ENCODE measurements at regions not wholly inside any gene's neighbourhood (a gene's known extent, or its start where the extent isn't known, plus 50 kb on each side); places are given as distances from the start of the nearest gene placed in this dataset.

GRCh38 chr13:104170980-104171555 is 1104.9 kb upstream of the SLC10A2 start:
- WGBS, 2 donors = 67 to 69% methylated on average over 8 of the region's 8 CpGs
- DNase-seq (ENCODE audit: low spot score in 2 of 2) = no peak
- TF ChIP-seq CTCF (IDR thresholded peaks at IDR 0.05) (no peak), POLR2A (IDR thresholded peaks at IDR 0.05) (no peak)
- no peak overlapping the region for H3K4me3 ChIP-seq (ENCODE audit: low read depth, poor library complexity, severe bottlenecking)
- intact Hi-C loops (cut with DNase I; ENCODE audit: low total_unique reads) = no loop called here

GRCh38 chr13:104163866-104164630 is 1097.8 kb upstream of the SLC10A2 start:
- no peak overlapping the region for H3K4me3 ChIP-seq (ENCODE audit: low read depth, poor library complexity, severe bottlenecking)
- DNase-seq (ENCODE audit: low spot score in 2 of 2) = no peak
- 74 to 75% methylated on average over 4 of the region's 4 CpGs for WGBS, 2 donors
- TF ChIP-seq CTCF (IDR thresholded peaks at IDR 0.05) (no peak), POLR2A (IDR thresholded peaks at IDR 0.05) (no peak)
- intact Hi-C loops (cut with DNase I; ENCODE audit: low total_unique reads) = no loop called here

GRCh38 chr13:104160536-104160935 is 1094.3 kb upstream of the SLC10A2 start:
- 59 to 70% methylated on average over 1 of the region's 1 CpG for WGBS, 2 donors
- intact Hi-C loops (cut with DNase I; ENCODE audit: low total_unique reads) = no loop called here
- DNase-seq (ENCODE audit: low spot score in 2 of 2) = no peak

GRCh38 chr13:104143760-104144416 is 1077.7 kb upstream of the SLC10A2 start:
- TF ChIP-seq CTCF (IDR thresholded peaks at IDR 0.05) = no peak
- TF ChIP-seq POLR2A (IDR thresholded peaks at IDR 0.05) = no peak
- WGBS, 2 donors = 54 to 61% methylated on average over 9 of the region's 9 CpGs
- no peak overlapping the region for H3K4me3 ChIP-seq (ENCODE audit: low read depth, poor library complexity, severe bottlenecking)
- no peak for DNase-seq (ENCODE audit: low spot score in 2 of 2)
- intact Hi-C loops (cut with DNase I; ENCODE audit: low total_unique reads) = no loop called here

More at GRCh38 chr13:104160536-104160935, 1094.3 kb upstream of the SLC10A2 start:
- TF ChIP-seq CTCF (IDR thresholded peaks at IDR 0.05) (no peak), POLR2A (IDR thresholded peaks at IDR 0.05) (no peak)
- H3K4me3 ChIP-seq (ENCODE audit: low read depth, poor library complexity, severe bottlenecking) = no peak overlapping the region

- WGBS, 2 donors = 56 to 67% methylated on average over 2 of the region's 2 CpGs
- TF ChIP-seq CTCF (IDR thresholded peaks at IDR 0.05) = no peak
- TF ChIP-seq POLR2A (IDR thresholded peaks at IDR 0.05) = no peak
- intact Hi-C loops (cut with DNase I; ENCODE audit: low total_unique reads) = no loop called here
Measured at GRCh38 chr13:104140552-104140951, 1074.3 kb upstream of the SLC10A2 start.

More at GRCh38 chr13:104140552-104140951, 1074.3 kb upstream of the SLC10A2 start:
- no peak overlapping the region for H3K4me3 ChIP-seq (ENCODE audit: low read depth, poor library complexity, severe bottlenecking)
- DNase-seq (ENCODE audit: low spot score in 2 of 2) = no peak

All from lower leg skin (tissue), 4 donors.